Ishikawa (cell line): ENCODE measurements at regions not wholly inside any gene's neighbourhood (a gene's known extent, or its start where the extent isn't known, plus 50 kb on each side); places are given as distances from the start of the nearest gene placed in this dataset.

Experiments used
- EP300 ChIP-seq: IDR thresholded peaks from 2 replicates; pipeline ENCODE4 v1.6.1; 2012; ENCODE audit warnings: borderline replicate concordance
- FOXM1 ChIP-seq: IDR thresholded peaks from 2 replicates; pipeline ENCODE4 v1.6.1; 2012; ENCODE audit warnings: low read depth, borderline replicate concordance
- MAX ChIP-seq: IDR thresholded peaks from 2 replicates; pipeline ENCODE4 v1.6.1; 2012
- RAD21 ChIP-seq: IDR thresholded peaks from 2 replicates; pipeline ENCODE4 v1.6.1; 2012; ENCODE audit warnings: low read depth
- USF1 ChIP-seq: IDR thresholded peaks from 2 replicates; pipeline ENCODE4 v1.6.1; 2012
- YY1 ChIP-seq: IDR thresholded peaks from 2 replicates; pipeline ENCODE4 v1.6.1; 2012; ENCODE audit warnings: low read depth

GRCh38 chr5:61626639-61627282 lies 294.7 kb downstream of the ZSWIM6 start:
- TF ChIP-seq FOXM1 (no peak), YY1 (no peak), EP300 (no peak), USF1 (no peak), MAX (no peak), RAD21 (no peak)
